ENCODE measurements at regions not wholly inside any gene's neighbourhood (a gene's known extent, or its start where the extent isn't known, plus 50 kb on each side); places are given as distances from the start of the nearest gene placed in this dataset.

- no peak for TF ChIP-seq SNAI2 (CRISPR knock-in tag; IDR thresholded peaks at IDR 0.05)
- no peak for TF ChIP-seq PPARA (CRISPR knock-in tag; IDR thresholded peaks at IDR 0.05; ENCODE audit: borderline replicate concordance)
- ATAC-seq = no peak
Observed at GRCh38 chr3:6098516-6099157, 762.3 kb upstream of the GRM7 start.

GRCh38 chr3:6099458-6100075, 761.3 kb upstream of the GRM7 start:
- TF ChIP-seq CSDC2 (CRISPR knock-in tag; IDR thresholded peaks at IDR 0.05) = no peak
- no peak for TF ChIP-seq TOX (CRISPR knock-in tag; IDR thresholded peaks at IDR 0.05; ENCODE audit: borderline replicate concordance)
- no peak for TF ChIP-seq BACH2 (CRISPR knock-in tag; IDR thresholded peaks at IDR 0.05; ENCODE audit: borderline replicate concordance)
- no peak for TF ChIP-seq PATZ1 (CRISPR knock-in tag; IDR thresholded peaks at IDR 0.05; ENCODE audit: borderline replicate concordance)
- TF ChIP-seq ZNF8 (CRISPR knock-in tag; IDR thresholded peaks at IDR 0.05) = no peak
- no peak for TF ChIP-seq ZNF565 (CRISPR knock-in tag; conservative IDR thresholded peaks at IDR 0.05; ENCODE audit: low read depth)
- no peak for TF ChIP-seq ISL1 (CRISPR knock-in tag; IDR thresholded peaks at IDR 0.05)
- TF ChIP-seq TSHZ2 (CRISPR knock-in tag; IDR thresholded peaks at IDR 0.05) = no peak
- no peak for TF ChIP-seq CREB5 (CRISPR knock-in tag; IDR thresholded peaks at IDR 0.05; ENCODE audit: low read depth)
- TF ChIP-seq POU6F1 (CRISPR knock-in tag; IDR thresholded peaks at IDR 0.05; ENCODE audit: borderline replicate concordance, low read depth) = no peak
- no peak for TF ChIP-seq ARNTL (CRISPR knock-in tag; IDR thresholded peaks at IDR 0.05; ENCODE audit: borderline replicate concordance, low read depth)
- no peak for TF ChIP-seq TCF4 (CRISPR knock-in tag; IDR thresholded peaks at IDR 0.05; ENCODE audit: borderline replicate concordance)

GRCh38 chr3:6105187-6105586, 755.7 kb upstream of the GRM7 start:
- TF ChIP-seq BACH2 (CRISPR knock-in tag; IDR thresholded peaks at IDR 0.05; ENCODE audit: borderline replicate concordance) (no peak), ESRRG (CRISPR knock-in tag; IDR thresholded peaks at IDR 0.05) (no peak), CREB5 (CRISPR knock-in tag; IDR thresholded peaks at IDR 0.05; ENCODE audit: low read depth) (no peak), ZFP30 (CRISPR knock-in tag; IDR thresholded peaks at IDR 0.05) (no peak), ZNF70 (CRISPR knock-in tag; IDR thresholded peaks at IDR 0.05) (no peak), GLIS3 (CRISPR knock-in tag; IDR thresholded peaks at IDR 0.05) (no peak), ZNF565 (CRISPR knock-in tag; conservative IDR thresholded peaks at IDR 0.05; ENCODE audit: low read depth) (no peak), SNAI2 (CRISPR knock-in tag; IDR thresholded peaks at IDR 0.05) (no peak), OSR1 (CRISPR knock-in tag; IDR thresholded peaks at IDR 0.05) (no peak), ISL1 (CRISPR knock-in tag; IDR thresholded peaks at IDR 0.05) (no peak), RARB (CRISPR knock-in tag; IDR thresholded peaks at IDR 0.05) (no peak), POU6F1 (CRISPR knock-in tag; IDR thresholded peaks at IDR 0.05; ENCODE audit: borderline replicate concordance, low read depth) (no peak)
- TF ChIP-seq, protein P1, sequence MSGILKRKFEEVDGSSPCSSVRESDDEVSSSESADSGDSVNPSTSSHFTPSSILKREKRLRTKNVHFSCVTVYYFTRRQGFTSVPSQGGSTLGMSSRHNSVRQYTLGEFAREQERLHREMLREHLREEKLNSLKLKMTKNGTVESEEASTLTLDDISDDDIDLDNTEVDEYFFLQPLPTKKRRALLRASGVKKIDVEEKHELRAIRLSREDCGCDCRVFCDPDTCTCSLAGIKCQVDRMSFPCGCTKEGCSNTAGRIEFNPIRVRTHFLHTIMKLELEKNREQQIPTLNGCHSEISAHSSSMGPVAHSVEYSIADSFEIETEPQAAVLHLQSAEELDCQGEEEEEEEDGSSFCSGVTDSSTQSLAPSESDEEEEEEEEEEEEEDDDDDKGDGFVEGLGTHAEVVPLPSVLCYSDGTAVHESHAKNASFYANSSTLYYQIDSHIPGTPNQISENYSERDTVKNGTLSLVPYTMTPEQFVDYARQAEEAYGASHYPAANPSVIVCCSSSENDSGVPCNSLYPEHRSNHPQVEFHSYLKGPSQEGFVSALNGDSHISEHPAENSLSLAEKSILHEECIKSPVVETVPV (CRISPR knock-in tag; IDR thresholded peaks at IDR 0.05) = no peak
- no peak for ATAC-seq

More at GRCh38 chr3:6099458-6100075, 761.3 kb upstream of the GRM7 start:
- ATAC-seq = no peak
